ENCODE measurements at regions not wholly inside any gene's neighbourhood (a gene's known extent, or its start where the extent isn't known, plus 50 kb on each side); places are given as distances from the start of the nearest gene placed in this dataset.

GRCh38 chr6:56378966-56379585 is 131.7 kb upstream of the COL21A1 start:
- DNase-seq (ENCODE audit: low spot score): no peak
- intact Hi-C loops (cut with DNase I): loop anchor here in 1 of 2 donors (10.0 kb wide), 1 partner anchor 66 kb away; no protein-coding TSS in a partner anchor

GRCh38 chr6:56378507-56378906 is 131.1 kb upstream of the COL21A1 start:
- intact Hi-C loops (cut with DNase I): loop anchor here in 1 of 2 donors (10.0 kb wide), 1 partner anchor 66 kb away; no protein-coding TSS in a partner anchor
- DNase-seq (ENCODE audit: low spot score): no peak

- intact Hi-C loops (cut with DNase I): loop anchor here in 1 of 2 donors (10.0 kb wide), 1 partner anchor 68 kb away; no protein-coding TSS in a partner anchor
- DNase-seq (ENCODE audit: low spot score): no peak
Observed at GRCh38 chr6:56377295-56377694, 129.9 kb upstream of the COL21A1 start.

- DNase-seq (ENCODE audit: low spot score): no peak
- intact Hi-C loops (cut with DNase I): loop anchor here in 1 of 2 donors (10.0 kb wide), 1 partner anchor 69 kb away; no protein-coding TSS in a partner anchor
Observed at GRCh38 chr6:56375806-56376205, 128.4 kb upstream of the COL21A1 start.

- no peak for DNase-seq (ENCODE audit: low spot score)
- intact Hi-C loops (cut with DNase I): loop anchor here in 1 of 2 donors (5.0 to 10.0 kb wide), 2 partner anchors 70 to 167 kb away; no protein-coding TSS in a partner anchor
Observed at GRCh38 chr6:56374841-56375369, 127.5 kb upstream of the COL21A1 start.

- DNase-seq (ENCODE audit: low spot score): no peak
- intact Hi-C loops (cut with DNase I): loop anchor here in 1 of 2 donors (5.0 to 10.0 kb wide), 2 partner anchors 72 to 170 kb away; no protein-coding TSS in a partner anchor
Observed at GRCh38 chr6:56372406-56372995, 125.1 kb upstream of the COL21A1 start.

GRCh38 chr6:56370561-56371211 is 123.3 kb upstream of the COL21A1 start:
- intact Hi-C loops (cut with DNase I): loop anchor here in 1 of 2 donors (5.0 to 10.0 kb wide), 2 partner anchors 74 to 172 kb away; no protein-coding TSS in a partner anchor
- DNase-seq (ENCODE audit: low spot score): no peak

GRCh38 chr6:56370127-56370540 is 122.8 kb upstream of the COL21A1 start:
- peak; percentile 87 for DNase-seq (ENCODE audit: low spot score)
- intact Hi-C loops (cut with DNase I): loop anchor here in 1 of 2 donors (5.0 to 10.0 kb wide), 2 partner anchors 75 to 172 kb away; no protein-coding TSS in a partner anchor

- DNase-seq (ENCODE audit: low spot score): no peak
- intact Hi-C loops (cut with DNase I): no loop called here
Observed at GRCh38 chr6:56368491-56368890, 121.1 kb upstream of the COL21A1 start.

GRCh38 chr6:56366141-56366852 is 118.9 kb upstream of the COL21A1 start:
- no peak for DNase-seq (ENCODE audit: low spot score)
- intact Hi-C loops (cut with DNase I): no loop called here

GRCh38 chr6:56364827-56365339 is 117.5 kb upstream of the COL21A1 start:
- no peak for DNase-seq (ENCODE audit: low spot score)
- intact Hi-C loops (cut with DNase I): loop anchor here in 1 of 2 donors (1.0 to 5.0 kb wide), 2 partner anchors 180 to 227 kb away; no protein-coding TSS in a partner anchor

GRCh38 chr6:56364431-56364826 is 117.0 kb upstream of the COL21A1 start:
- no peak for DNase-seq (ENCODE audit: low spot score)
- intact Hi-C loops (cut with DNase I): loop anchor here in 1 of 2 donors (1.0 to 5.0 kb wide), 2 partner anchors 181 to 228 kb away; no protein-coding TSS in a partner anchor

GRCh38 chr6:56363796-56364430 is 116.5 kb upstream of the COL21A1 start:
- intact Hi-C loops (cut with DNase I): loop anchor here in 1 of 2 donors (1.0 to 5.0 kb wide), 2 partner anchors 181 to 228 kb away; no protein-coding TSS in a partner anchor
- no peak for DNase-seq (ENCODE audit: low spot score)

GRCh38 chr6:56361812-56362211 is 114.4 kb upstream of the COL21A1 start:
- intact Hi-C loops (cut with DNase I): loop anchor here in 1 of 2 donors (5.0 kb wide), 1 partner anchor 230 kb away; no protein-coding TSS in a partner anchor
- no peak for DNase-seq (ENCODE audit: low spot score)

- intact Hi-C loops (cut with DNase I): loop anchor here (5.0 to 10.0 kb wide), 2 partner anchors 233 to 345 kb away; no protein-coding TSS in a partner anchor
- DNase-seq (ENCODE audit: low spot score): no peak
Observed at GRCh38 chr6:56359201-56359899, 112.0 kb upstream of the COL21A1 start.

GRCh38 chr6:56357616-56358373 is 110.4 kb upstream of the COL21A1 start:
- intact Hi-C loops (cut with DNase I): loop anchor here (5.0 to 10.0 kb wide), 2 partner anchors 235 to 347 kb away; no protein-coding TSS in a partner anchor
- no peak for DNase-seq (ENCODE audit: low spot score)
